GM03348 (cell line): ENCODE measurements at regions not wholly inside any gene's neighbourhood (a gene's known extent, or its start where the extent isn't known, plus 50 kb on each side); places are given as distances from the start of the nearest gene placed in this dataset.
"Not testable (repeated sequence)": the region's sequence is repeated elsewhere in the genome, so short reads cannot be mapped to it uniquely, and the experiment has no call there.

Experiments
- DNase-seq: peaks from one replicate; pipeline ENCODE4 v3.0.0; 2012; ENCODE audit warnings: low spot score

GRCh38 chr2:150136401-150136800 is 351.1 kb downstream of the RND3 start:
- DNase-seq: no peak

GRCh38 chr2:150135223-150135883 is 352.1 kb downstream of the RND3 start:
- no peak for DNase-seq

- peak; percentile 35 for DNase-seq
These were observed 353.1 kb downstream of the RND3 start for GRCh38 chr2:150134223-150134857.

- peak; percentile 61 for DNase-seq
These were observed 353.8 kb downstream of the RND3 start for GRCh38 chr2:150133623-150134022.

GRCh38 chr2:150129921-150130575 is 357.4 kb downstream of the RND3 start:
- no peak for DNase-seq

GRCh38 chr2:150127995-150128394 is 359.5 kb downstream of the RND3 start:
- DNase-seq: peak; percentile 19

GRCh38 chr2:150127346-150127990 is 360.0 kb downstream of the RND3 start:
- DNase-seq: no peak

GRCh38 chr2:150126839-150127238 is 360.6 kb downstream of the RND3 start:
- no peak for DNase-seq

- DNase-seq: no peak
These were observed 361.2 kb downstream of the RND3 start for GRCh38 chr2:150126143-150126740.

- peak; percentile 85 for DNase-seq
These were observed 361.8 kb downstream of the RND3 start for GRCh38 chr2:150125708-150126107.

GRCh38 chr2:150125188-150125587 is 362.3 kb downstream of the RND3 start:
- DNase-seq: no peak

- no peak for DNase-seq
These were observed 362.7 kb downstream of the RND3 start for GRCh38 chr2:150124739-150125138.

GRCh38 chr2:150122871-150123613 is 364.4 kb downstream of the RND3 start:
- no peak for DNase-seq

GRCh38 chr2:150122156-150122555 is 365.3 kb downstream of the RND3 start:
- DNase-seq: no peak

- DNase-seq: no peak
These were observed 367.0 kb downstream of the RND3 start for GRCh38 chr2:150120326-150120955.

GRCh38 chr2:150119819-150120218 is 367.6 kb downstream of the RND3 start:
- no peak for DNase-seq

GRCh38 chr2:150114089-150114488 is 373.4 kb downstream of the RND3 start:
- not testable (repeated sequence) for DNase-seq

- no peak for DNase-seq
These were observed 376.9 kb downstream of the RND3 start for GRCh38 chr2:150110548-150110947.

- no peak for DNase-seq
These were observed 377.6 kb downstream of the RND3 start for GRCh38 chr2:150109912-150110311.

- DNase-seq: no peak
These were observed 378.4 kb downstream of the RND3 start for GRCh38 chr2:150109028-150109427.

GRCh38 chr2:150107816-150108215 is 379.7 kb downstream of the RND3 start:
- no peak for DNase-seq
